ENCODE measurements at regions not wholly inside any gene's neighbourhood (a gene's known extent, or its start where the extent isn't known, plus 50 kb on each side); places are given as distances from the start of the nearest gene placed in this dataset.

- Histone ChIP-seq H4K5ac (ENCODE audit: low read depth, low read length) (no peak overlapping the region), H3K9me3 (ENCODE audit: control insufficient read depth, insufficient read depth, low read length) (no peaks in the 10 kb centered on the region; the same call in 1 of the 2 replicates), H3K4me3 (ENCODE audit: insufficient read depth, low read depth, low read length) (no peak overlapping the region), H4K8ac (ENCODE audit: low read depth in 2 of 2, low read length in 2 of 2) (no peak overlapping the region), H3K4me2 (ENCODE audit: low read depth, low read length) (no peak overlapping the region), H4K20me1 (ENCODE audit: insufficient read depth, low read length) (no peaks in the 10 kb centered on the region), H3K27me3 (ENCODE audit: control insufficient read depth, insufficient read depth, low read length) (no peaks in the 10 kb centered on the region), H2AK9ac (replicated peaks; ENCODE audit: low read depth, low read length, poor library complexity) (no peak overlapping the region), H3K56ac (ENCODE audit: extremely low read depth, insufficient read depth, low read length) (no peak overlapping the region), H2AK5ac (ENCODE audit: low read depth, low read length) (no peak overlapping the region), H3K79me1 (ENCODE audit: low read depth in 1 of 2, low read length in 2 of 2) (no peaks in the 10 kb centered on the region), H3K9me1 (ENCODE audit: insufficient read depth, low read length) (no peaks in the 10 kb centered on the region), H3K4me1 (ENCODE audit: control insufficient read depth, insufficient read depth, low read length) (no peaks in the 10 kb centered on the region), H3K18ac (ENCODE audit: low read depth, low read length) (no peak overlapping the region), H2BK120ac (ENCODE audit: low read depth, low read length) (no peak overlapping the region), H2AFZ (replicated peaks; ENCODE audit: low read length, poor library complexity) (no peak overlapping the region), H3K4ac (ENCODE audit: low read depth, low read length) (no peak overlapping the region), H3K9ac (ENCODE audit: low read depth, low read length) (no peak overlapping the region), H3K36me3 (ENCODE audit: control insufficient read depth, insufficient read depth, low read length) (no peaks in the 10 kb centered on the region), H4K91ac (ENCODE audit: insufficient read depth, low read depth, low read length) (no peak overlapping the region), H2BK15ac (ENCODE audit: low read depth, low read length) (no peak overlapping the region), H2BK5ac (ENCODE audit: low read depth, low read length, poor library complexity, severe bottlenecking) (no peak overlapping the region), H3K14ac (replicated peaks; ENCODE audit: low read depth, low read length) (no peak overlapping the region), H3K27ac (ENCODE audit: insufficient read depth, low read length) (no peak overlapping the region), H3K23ac (ENCODE audit: low read depth, low read length) (no peak overlapping the region), H2BK20ac (ENCODE audit: low read depth, low read length) (no peak overlapping the region)
- no peak for TF ChIP-seq RCOR1 (IDR thresholded peaks at IDR 0.05; ENCODE audit: insufficient replicate concordance, low read length)
- TF ChIP-seq BHLHE40 (IDR thresholded peaks at IDR 0.05; ENCODE audit: low read depth, low read length), result no peak
- TF ChIP-seq ELK1 (IDR thresholded peaks at IDR 0.05; ENCODE audit: borderline replicate concordance, low read depth, low read length), result no peak
- no peak for TF ChIP-seq USF2 (IDR thresholded peaks at IDR 0.05; ENCODE audit: low read depth, low read length)
- TF ChIP-seq RAD21 (IDR thresholded peaks at IDR 0.05; ENCODE audit: low read length), result no peak
- in situ Hi-C loops (cut with MboI; ENCODE audit: low sequenced_read_pairs) (loop anchor here (10.0 kb wide), 1 partner anchor 64 kb away; no protein-coding TSS in a partner anchor), dilution Hi-C loops (cut with HindIII; ENCODE audit: low sequenced_read_pairs, unreplicated experiment) (no loop called here), intact Hi-C loops (cut with micrococcal nuclease) (no loop called here)
- no TSS peak for BruUV-seq (replicated peaks)
- ATAC-seq (ENCODE audit: low read depth), result no peak
- WGBS, 2 experiments (ENCODE audit: extremely low coverage in 2 of 2, insufficient read length in 1 of 2), result no CpG with 5 or more reads among the region's 3 CpGs
- no peak for DNase-seq
- ChIA-PET CTCF (no interaction called here), POLR2A (ENCODE audit: unreplicated experiment) (no interaction called here)
Measured at GRCh38 chr13:34020388-34020787, 202.4 kb downstream of the RFC3 start.

Data from IMR-90 (cell line).